Heart left ventricle (tissue), 13 donors: ENCODE measurements at regions not wholly inside any gene's neighbourhood (a gene's known extent, or its start where the extent isn't known, plus 50 kb on each side); places are given as distances from the start of the nearest gene placed in this dataset.

ENCODE experiments used
- CTCF ChIP-seq, 12 donors: fragments of 200-600 bp; sonication (generic) in 4 of 12; IDR thresholded peaks; one replicate each; pipeline versions ENCODE4 v1.5.0 to v1.8.0; 2018 to 2022; ENCODE audit warnings: antibody characterized with exemption in 12 of 12, mild to moderate bottlenecking in 5 of 12
- POLR2A ChIP-seq, 2 donors: fragments of 450-650 bp; IDR thresholded peaks; one replicate each; pipeline ENCODE4 v1.6.1; 2017; ENCODE audit warnings: antibody characterized with exemption in 2 of 2, mild to moderate bottlenecking in 2 of 2, moderate library complexity in 2 of 2
- donor health status: ischemic (EF 13 %, LVEDD 7.1; RV severe dilation, severe dysfunction).
- donor health status: DM: no; HTN: yes; CAD: no.
- donor health status: DM: no; HTN: no; CAD: no.
- donor health status: ischemic (EF 25% LVEDD 6.9; RV normal size, moderate dysfunction).
- donor health status: ischemic (EF 25% LVEDD 5.7; RV mildly dilated, moderate dysfunction).
- donor health status: ischemic (EF 35%, LVEDD 5.7; RV mildly dilated, moderate dysfunction).
- donor health status: nonischemic (EF 11% LVEDD 7.7; RV severe dilation, severe dysfunction).
- donor health status: DM: yes; HTN: yes; CAD: no.
- donor health status: PGD.
- donor health status: ischemic (EF 29% LVEDD 5.4; RV normal size, mild dysfunction).
- donor health status: nonischemic (EF 23%, LVEDD 6.1; RV moderate dilation, normal function).

DNA sequence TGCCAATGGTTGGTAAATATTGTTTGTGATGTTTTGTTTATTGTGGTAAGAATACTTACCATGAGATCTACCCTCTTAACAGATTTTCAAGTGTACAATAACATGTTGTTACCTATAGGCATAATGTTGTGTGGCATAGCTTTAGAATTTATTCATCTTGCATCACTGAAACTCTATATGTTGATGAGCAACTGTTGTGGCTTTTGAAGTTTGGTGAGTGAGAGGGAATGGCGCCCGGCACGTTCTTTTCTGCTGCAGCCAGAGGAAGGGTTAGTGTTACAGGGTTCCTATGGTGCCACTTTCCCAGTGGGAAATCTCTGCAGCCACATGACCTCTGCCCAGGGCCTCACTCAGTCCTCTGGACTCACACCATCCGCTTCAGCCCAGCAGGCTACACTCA, 342.5 kb upstream of the ADGRL2 start:
- no peak for TF ChIP-seq CTCF (IDR thresholded peaks at IDR 0.05)
- TF ChIP-seq POLR2A (IDR thresholded peaks at IDR 0.05) = no peak
